GM19099 (cell line): ENCODE measurements at regions not wholly inside any gene's neighbourhood (a gene's known extent, or its start where the extent isn't known, plus 50 kb on each side); places are given as distances from the start of the nearest gene placed in this dataset.

Experiments used
- POLR2A ChIP-seq: IDR thresholded peaks from 3 replicates; pipeline ENCODE4 v1.6.1; 2011; ENCODE audit warnings: low read depth; ENCODE audit not compliant: insufficient read length; ENCODE audit errors: extremely low read depth

- no peak for TF ChIP-seq POLR2A
These were observed 254.9 kb downstream of the PLPP3 start for GRCh38 chr1:56324504-56324903.

- no peak for TF ChIP-seq POLR2A
These were observed 257.2 kb downstream of the PLPP3 start for GRCh38 chr1:56322211-56322610.

DNA sequence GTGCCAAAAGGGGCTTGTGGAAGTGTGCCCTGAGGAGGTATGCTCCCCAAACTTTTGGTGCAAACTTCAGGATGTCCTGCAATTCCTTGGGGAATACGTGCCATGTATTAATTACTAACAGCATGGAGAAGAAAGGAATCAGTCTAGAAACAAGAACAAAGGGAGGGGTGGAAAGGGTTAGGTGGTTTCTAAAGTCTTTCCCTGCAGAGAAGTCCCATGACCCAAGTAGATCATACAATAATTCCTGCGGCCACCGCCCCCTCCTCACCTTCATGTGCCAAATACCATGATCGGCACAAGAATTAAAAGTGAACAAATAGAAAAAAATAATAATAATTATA, 258.2 kb downstream of the PLPP3 start:
- no peak for TF ChIP-seq POLR2A

DNA sequence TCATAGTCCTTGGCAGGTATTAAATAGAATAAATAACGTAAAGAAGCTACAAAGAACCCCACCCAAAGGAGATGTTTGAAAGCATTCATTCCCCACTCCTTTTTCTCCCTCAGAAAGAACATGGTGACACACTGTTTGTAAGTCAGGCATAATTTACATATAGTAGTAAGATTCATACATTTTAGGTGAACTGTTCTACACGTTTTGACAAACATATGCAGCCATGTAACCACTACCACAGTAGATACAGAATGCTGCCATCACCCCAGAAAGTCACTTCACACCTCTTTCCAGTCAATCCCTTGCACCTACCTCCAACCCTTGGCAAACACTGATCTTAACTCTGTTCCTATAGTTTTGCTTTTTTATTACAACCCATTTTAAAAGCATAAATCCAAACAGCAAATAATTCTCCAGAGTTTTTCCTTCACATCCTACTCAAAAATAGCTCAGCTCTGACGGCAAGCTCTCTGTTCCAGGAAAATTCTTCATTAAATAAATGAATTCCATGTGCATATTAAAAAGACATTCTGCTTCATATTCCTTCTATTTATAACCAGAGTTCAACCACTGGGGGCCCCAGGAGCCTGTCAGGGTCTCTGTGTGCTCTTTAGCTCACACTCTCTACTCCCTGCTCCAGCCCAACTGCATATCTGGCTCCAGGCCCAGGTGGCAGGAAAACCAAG, 258.8 kb downstream of the PLPP3 start:
- TF ChIP-seq POLR2A = no peak

DNA sequence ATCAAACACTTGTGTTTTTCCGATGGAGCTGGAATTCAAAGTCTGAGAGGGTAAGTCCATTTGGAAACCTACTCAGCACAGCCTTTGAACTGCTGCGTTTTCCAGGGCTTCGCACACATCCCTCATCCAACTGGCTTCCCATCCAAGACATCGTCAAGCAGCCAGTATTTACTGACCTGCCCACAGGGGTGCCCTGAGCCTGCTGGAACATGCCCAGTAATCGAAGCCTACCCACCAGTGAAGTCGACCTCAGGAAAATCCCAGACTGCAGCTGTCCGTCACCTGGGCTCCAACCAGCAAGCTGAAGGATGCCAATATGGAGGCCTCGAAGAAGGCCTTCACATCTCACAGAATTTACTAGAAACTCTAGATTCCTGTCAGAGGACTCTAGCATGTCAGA, 261.6 kb downstream of the PLPP3 start:
- TF ChIP-seq POLR2A = no peak

- TF ChIP-seq POLR2A = no peak
These were observed 263.9 kb downstream of the PLPP3 start for GRCh38 chr1:56315293-56315942.

- no peak for TF ChIP-seq POLR2A
These were observed 265.8 kb downstream of the PLPP3 start for GRCh38 chr1:56313560-56313959.

DNA sequence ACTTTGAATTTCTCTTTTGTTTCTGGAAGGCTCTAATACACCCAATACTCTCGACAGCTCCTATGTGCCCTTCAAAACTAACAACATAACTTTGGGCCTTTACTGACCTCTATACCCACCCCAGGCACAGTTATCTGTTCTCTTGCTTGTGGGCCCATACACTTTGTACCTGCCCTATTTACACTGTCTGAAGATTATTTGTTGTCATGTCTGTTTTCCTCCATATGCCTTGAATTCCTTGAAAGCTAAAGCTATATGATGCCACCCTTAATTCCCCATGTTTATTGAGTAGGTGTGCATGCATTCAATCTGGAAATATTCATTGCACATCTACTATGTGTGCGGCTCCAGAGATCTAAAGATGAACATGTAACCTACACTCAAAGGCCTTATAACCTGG, 267.6 kb downstream of the PLPP3 start:
- no peak for TF ChIP-seq POLR2A

- no peak for TF ChIP-seq POLR2A
These were observed 268.4 kb downstream of the PLPP3 start for GRCh38 chr1:56310945-56311344.

DNA sequence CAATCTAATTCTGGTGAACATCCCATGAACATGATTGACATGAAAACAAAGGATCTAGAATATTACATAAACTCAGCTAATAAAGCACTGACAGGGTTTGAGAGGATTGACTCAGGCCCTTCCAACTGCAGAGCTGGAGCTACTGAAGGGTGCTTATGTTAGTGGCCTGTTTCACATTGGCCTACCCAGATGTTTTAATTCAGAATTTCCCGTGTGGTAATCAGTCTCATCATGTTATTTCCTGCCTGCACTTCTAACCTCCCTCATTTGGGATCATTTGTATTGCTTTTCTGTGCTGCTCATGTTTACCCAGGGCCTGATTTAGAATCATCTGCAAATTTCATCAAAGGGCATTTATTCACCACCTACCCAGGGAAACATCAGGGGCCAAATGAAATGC, 270.3 kb downstream of the PLPP3 start:
- TF ChIP-seq POLR2A = no peak

- TF ChIP-seq POLR2A = no peak
These were observed 274.4 kb downstream of the PLPP3 start for GRCh38 chr1:56304975-56305374.

GRCh38 chr1:56303805-56304204, 275.6 kb downstream of the PLPP3 start:
- no peak for TF ChIP-seq POLR2A

DNA sequence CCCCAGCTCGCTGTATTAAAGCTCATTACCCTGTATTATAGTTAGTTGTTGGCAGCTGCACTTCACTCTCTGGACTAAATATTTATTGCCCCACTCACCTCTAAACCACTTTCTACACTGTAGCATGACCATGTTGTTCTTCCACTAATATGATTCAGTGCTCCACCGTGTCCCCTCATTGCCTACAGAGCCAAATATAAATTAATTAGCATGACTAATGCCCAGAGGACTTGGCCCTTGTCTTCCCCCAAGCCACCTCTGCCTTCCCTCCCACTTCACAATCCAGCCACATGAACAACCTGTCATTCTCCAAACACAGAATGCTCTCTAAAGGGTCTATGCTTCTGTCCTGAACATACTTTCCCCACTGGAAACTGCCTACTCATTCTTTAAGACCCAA, 276.5 kb downstream of the PLPP3 start:
- TF ChIP-seq POLR2A = no peak

- no peak for TF ChIP-seq POLR2A
These were observed 277.6 kb downstream of the PLPP3 start for GRCh38 chr1:56301791-56302190.

GRCh38 chr1:56300836-56301235, 278.5 kb downstream of the PLPP3 start:
- no peak for TF ChIP-seq POLR2A

DNA sequence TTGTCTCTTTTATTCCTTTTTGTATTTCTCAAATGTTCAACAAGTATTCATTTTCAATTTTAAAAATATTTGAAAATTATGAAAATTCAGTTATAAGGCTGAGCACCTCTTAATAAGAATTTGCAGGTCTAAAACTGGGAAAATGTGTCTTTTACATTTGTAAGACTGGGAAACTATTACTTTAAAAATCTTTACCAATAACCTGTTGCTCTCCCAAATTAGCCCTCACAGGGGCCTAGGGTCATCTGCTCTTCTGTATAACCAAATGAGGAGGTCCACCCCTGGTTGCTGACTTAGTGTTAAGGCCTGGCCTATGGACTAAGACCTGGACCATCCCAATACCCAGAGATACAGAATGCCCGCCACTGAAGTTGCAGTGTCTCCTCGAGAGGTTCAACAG, 280.5 kb downstream of the PLPP3 start:
- no peak for TF ChIP-seq POLR2A

DNA sequence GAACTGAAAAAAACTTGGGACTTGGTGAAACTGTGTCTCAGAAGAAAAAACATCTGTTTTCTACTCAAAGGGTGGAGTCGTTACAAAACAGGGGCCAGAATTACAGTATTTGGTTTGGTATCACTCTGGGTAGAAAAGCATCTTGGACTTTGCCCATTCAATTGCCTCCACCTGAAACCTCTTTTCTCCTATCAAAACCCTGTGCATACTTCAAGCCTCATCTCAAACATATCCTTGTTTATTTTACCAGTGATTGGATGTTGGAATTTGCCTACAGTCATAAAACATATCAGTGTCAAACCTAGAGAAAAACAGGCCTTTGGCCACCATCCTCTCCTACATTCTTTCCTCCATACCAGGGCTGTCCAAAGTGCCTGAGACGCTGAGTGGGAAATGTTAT, 281.5 kb downstream of the PLPP3 start:
- TF ChIP-seq POLR2A = no peak
